ENCODE measurements at regions not wholly inside any gene's neighbourhood (a gene's known extent, or its start where the extent isn't known, plus 50 kb on each side); places are given as distances from the start of the nearest gene placed in this dataset.

GRCh38 chr18:30072609-30073385 is 969.7 kb downstream of the DSC3 start:
- Histone ChIP-seq H3K4me2 (ENCODE audit: low read length) (no peak overlapping the region), H4K12ac (ENCODE audit: low read depth, low read length) (no peak overlapping the region), H3K14ac (ENCODE audit: low read length) (no peak overlapping the region), H3K27me3 (ENCODE audit: insufficient read depth, low read length) (no peaks in the 10 kb centered on the region), H2AFZ (ENCODE audit: insufficient read depth, low read length, poor library complexity) (no peak overlapping the region), H3K23ac (ENCODE audit: low read length) (no peak overlapping the region), H3K36me3 (ENCODE audit: control insufficient read depth in 1 of 2, insufficient read depth in 2 of 2, low read length in 2 of 2) (no peaks in the 10 kb centered on the region), H3K79me2 (ENCODE audit: control insufficient read depth, insufficient read depth, low read length, poor library complexity) (no peaks in the 10 kb centered on the region), H2BK12ac (ENCODE audit: low read length) (no peak overlapping the region), H4K8ac (ENCODE audit: low read depth, low read length) (no peak overlapping the region), H2BK120ac (ENCODE audit: insufficient read depth, low read length, poor library complexity) (no peak overlapping the region), H3K4ac (ENCODE audit: low read depth, low read length) (no peak overlapping the region), H3K9ac (ENCODE audit: low read length) (no peak overlapping the region), H2AK5ac (ENCODE audit: low read length) (no peak overlapping the region), H3K4me3 (ENCODE audit: low read depth, low read length) (no peak overlapping the region), H4K91ac (ENCODE audit: low read depth, low read length) (no peak overlapping the region), H3K4me1 (ENCODE audit: control insufficient read depth in 1 of 2, insufficient read depth in 2 of 2, low read length in 2 of 2) (no peaks in the 10 kb centered on the region), H3K79me1 (ENCODE audit: low read length) (no peaks in the 10 kb centered on the region), H2BK5ac (ENCODE audit: low read depth, low read length, poor library complexity) (no peak overlapping the region), H3K27ac (ENCODE audit: low read depth, low read length) (no peak overlapping the region), H3K18ac (ENCODE audit: low read length) (no peak overlapping the region), H3K9me3 (ENCODE audit: insufficient read depth, low read depth, low read length) (peaks cover 1% of the 10 kb centered on the region)
- no peak for DNase-seq
- WGBS (ENCODE audit: extremely low coverage, insufficient coverage, insufficient read length), result no CpG with 5 or more reads among the region's 5 CpGs

GRCh38 chr18:30066288-30066687 is 976.3 kb downstream of the DSC3 start:
- Histone ChIP-seq H3K4me1 (ENCODE audit: control insufficient read depth in 1 of 2, insufficient read depth in 2 of 2, low read length in 2 of 2) (no peaks in the 10 kb centered on the region), H3K4me3 (ENCODE audit: low read depth, low read length) (no peak overlapping the region), H2AFZ (ENCODE audit: insufficient read depth, low read length, poor library complexity) (no peak overlapping the region), H2AK5ac (ENCODE audit: low read length) (no peak overlapping the region), H4K91ac (ENCODE audit: low read depth, low read length) (no peak overlapping the region), H2BK5ac (ENCODE audit: low read depth, low read length, poor library complexity) (no peak overlapping the region), H3K36me3 (ENCODE audit: control insufficient read depth in 1 of 2, insufficient read depth in 2 of 2, low read length in 2 of 2) (no peaks in the 10 kb centered on the region), H3K79me2 (ENCODE audit: control insufficient read depth, insufficient read depth, low read length, poor library complexity) (no peaks in the 10 kb centered on the region), H3K4ac (ENCODE audit: low read depth, low read length) (no peak overlapping the region), H3K79me1 (ENCODE audit: low read length) (no peaks in the 10 kb centered on the region), H3K9me3 (ENCODE audit: insufficient read depth, low read depth, low read length) (no peaks in the 10 kb centered on the region), H3K27ac (ENCODE audit: low read depth, low read length) (no peak overlapping the region), H4K12ac (ENCODE audit: low read depth, low read length) (no peak overlapping the region), H3K27me3 (ENCODE audit: insufficient read depth, low read length) (no peaks in the 10 kb centered on the region), H3K4me2 (ENCODE audit: low read length) (no peak overlapping the region), H2BK12ac (ENCODE audit: low read length) (no peak overlapping the region), H3K23ac (ENCODE audit: low read length) (no peak overlapping the region), H3K14ac (ENCODE audit: low read length) (no peak overlapping the region), H4K8ac (ENCODE audit: low read depth, low read length) (no peak overlapping the region), H3K18ac (ENCODE audit: low read length) (no peak overlapping the region), H2BK120ac (ENCODE audit: insufficient read depth, low read length, poor library complexity) (no peak overlapping the region), H3K9ac (ENCODE audit: low read length) (no peak overlapping the region)
- no CpG with 5 or more reads among the region's 3 CpGs for WGBS (ENCODE audit: extremely low coverage, insufficient coverage, insufficient read length)
- DNase-seq, result no peak

- Histone ChIP-seq H3K9ac (ENCODE audit: low read length) (no peak overlapping the region), H4K12ac (ENCODE audit: low read depth, low read length) (no peak overlapping the region), H3K79me1 (ENCODE audit: low read length) (no peaks in the 10 kb centered on the region), H3K27me3 (ENCODE audit: insufficient read depth, low read length) (no peaks in the 10 kb centered on the region), H3K79me2 (ENCODE audit: control insufficient read depth, insufficient read depth, low read length, poor library complexity) (no peaks in the 10 kb centered on the region), H2BK12ac (ENCODE audit: low read length) (no peak overlapping the region), H3K4me1 (ENCODE audit: control insufficient read depth in 1 of 2, insufficient read depth in 2 of 2, low read length in 2 of 2) (no peaks in the 10 kb centered on the region), H2BK5ac (ENCODE audit: low read depth, low read length, poor library complexity) (no peak overlapping the region), H4K91ac (ENCODE audit: low read depth, low read length) (no peak overlapping the region), H2BK120ac (ENCODE audit: insufficient read depth, low read length, poor library complexity) (no peak overlapping the region), H2AK5ac (ENCODE audit: low read length) (no peak overlapping the region), H3K18ac (ENCODE audit: low read length) (no peak overlapping the region), H3K4me3 (ENCODE audit: low read depth, low read length) (no peak overlapping the region), H3K14ac (ENCODE audit: low read length) (no peak overlapping the region), H3K9me3 (ENCODE audit: insufficient read depth, low read depth, low read length) (no peaks in the 10 kb centered on the region), H3K27ac (ENCODE audit: low read depth, low read length) (no peak overlapping the region), H3K4ac (ENCODE audit: low read depth, low read length) (no peak overlapping the region), H3K23ac (ENCODE audit: low read length) (no peak overlapping the region), H4K8ac (ENCODE audit: low read depth, low read length) (no peak overlapping the region), H2AFZ (ENCODE audit: insufficient read depth, low read length, poor library complexity) (no peak overlapping the region), H3K4me2 (ENCODE audit: low read length) (no peak overlapping the region), H3K36me3 (ENCODE audit: control insufficient read depth in 1 of 2, insufficient read depth in 2 of 2, low read length in 2 of 2) (no peaks in the 10 kb centered on the region)
- no peak for DNase-seq
Observed at GRCh38 chr18:30057398-30057797, 985.1 kb downstream of the DSC3 start.

- H4K12ac ChIP-seq (ENCODE audit: low read depth, low read length), result no peak overlapping the region
- H2BK120ac ChIP-seq (ENCODE audit: insufficient read depth, low read length, poor library complexity), result no peak overlapping the region
- no peak overlapping the region for H3K18ac ChIP-seq (ENCODE audit: low read length)
- DNase-seq, result no peak
- H3K9me3 ChIP-seq (ENCODE audit: insufficient read depth, low read depth, low read length), result no peaks in the 10 kb centered on the region
- H3K79me2 ChIP-seq (ENCODE audit: control insufficient read depth, insufficient read depth, low read length, poor library complexity), result no peaks in the 10 kb centered on the region
- no peak overlapping the region for H3K27ac ChIP-seq (ENCODE audit: low read depth, low read length)
- H3K4me2 ChIP-seq (ENCODE audit: low read length), result no peak overlapping the region
- no peak overlapping the region for H2BK12ac ChIP-seq (ENCODE audit: low read length)
- H3K4me1 ChIP-seq (ENCODE audit: control insufficient read depth in 1 of 2, insufficient read depth in 2 of 2, low read length in 2 of 2), result no peaks in the 10 kb centered on the region
- no peak overlapping the region for H3K4ac ChIP-seq (ENCODE audit: low read depth, low read length)
- no peak overlapping the region for H2BK5ac ChIP-seq (ENCODE audit: low read depth, low read length, poor library complexity)
- no CpG with 5 or more reads among the region's 2 CpGs for WGBS (ENCODE audit: extremely low coverage, insufficient coverage, insufficient read length)
- no peak overlapping the region for H3K14ac ChIP-seq (ENCODE audit: low read length)
- H4K91ac ChIP-seq (ENCODE audit: low read depth, low read length), result no peak overlapping the region
- H4K8ac ChIP-seq (ENCODE audit: low read depth, low read length), result no peak overlapping the region
- H2AFZ ChIP-seq (ENCODE audit: insufficient read depth, low read length, poor library complexity), result no peak overlapping the region
- H3K36me3 ChIP-seq (ENCODE audit: control insufficient read depth in 1 of 2, insufficient read depth in 2 of 2, low read length in 2 of 2), result no peaks in the 10 kb centered on the region
- no peaks in the 10 kb centered on the region for H3K79me1 ChIP-seq (ENCODE audit: low read length)
- no peak overlapping the region for H3K9ac ChIP-seq (ENCODE audit: low read length)
- H3K23ac ChIP-seq (ENCODE audit: low read length), result no peak overlapping the region
- no peak overlapping the region for H2AK5ac ChIP-seq (ENCODE audit: low read length)
- no peak overlapping the region for H3K4me3 ChIP-seq (ENCODE audit: low read depth, low read length)
- no peaks in the 10 kb centered on the region for H3K27me3 ChIP-seq (ENCODE audit: insufficient read depth, low read length)
Observed at GRCh38 chr18:30056528-30056927, 986.0 kb downstream of the DSC3 start.
